HG03196 (cell line): ENCODE measurements at regions not wholly inside any gene's neighbourhood (a gene's known extent, or its start where the extent isn't known, plus 50 kb on each side); places are given as distances from the start of the nearest gene placed in this dataset.
A peak's percentile ranks its signal among the peaks of the same experiment; 100 is the strongest.
"Not testable (repeated sequence)": the region's sequence is repeated elsewhere in the genome, so short reads cannot be mapped to it uniquely, and the experiment has no call there.

ENCODE experiments used
- ATAC-seq: cut with Tn5 transposase; IDR thresholded peaks from one replicate; pipeline ENCODE4 v1.9.1; 2021; ENCODE audit not compliant: unreplicated experiment

DNA sequence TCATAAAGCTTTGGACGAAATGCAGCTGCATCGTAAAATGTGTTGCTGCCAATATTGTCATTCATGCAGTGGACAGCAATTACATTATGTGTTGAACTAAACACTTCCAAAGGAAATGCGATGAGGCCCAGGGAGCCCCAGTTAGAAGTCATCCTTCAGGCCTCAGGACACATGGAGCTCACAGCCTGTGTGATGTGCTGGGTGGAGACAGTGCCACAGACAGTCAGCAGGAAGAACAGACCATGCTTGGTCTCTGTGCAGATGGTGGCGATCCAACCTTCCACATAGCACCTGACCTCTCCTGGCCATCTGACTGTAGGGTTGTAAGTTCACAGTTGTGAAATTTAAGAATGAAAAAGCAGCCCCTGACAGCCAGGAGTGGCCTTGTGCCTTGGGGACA is 118.3 kb upstream of the ALKAL2 start:
- ATAC-seq = no peak

DNA sequence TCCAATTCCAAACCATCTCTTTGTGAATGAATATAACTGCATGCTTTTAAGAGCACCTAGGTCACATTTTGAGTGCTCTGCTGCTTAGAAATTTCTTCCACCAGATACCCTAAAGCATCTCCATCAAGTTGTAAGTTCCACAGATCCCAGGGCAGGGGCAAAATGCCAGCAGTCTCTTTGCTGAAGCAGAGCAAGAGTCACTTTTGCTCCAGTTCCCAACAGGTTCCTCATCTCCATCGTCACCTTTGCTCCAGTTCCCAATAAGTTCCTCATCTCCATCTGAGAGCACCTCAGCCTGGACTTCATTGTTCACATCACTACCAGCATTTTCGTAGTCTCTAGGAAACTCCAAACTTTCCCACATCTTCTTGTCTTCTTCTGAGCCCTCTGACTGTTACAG is 116.7 kb upstream of the ALKAL2 start:
- ATAC-seq = no peak

DNA sequence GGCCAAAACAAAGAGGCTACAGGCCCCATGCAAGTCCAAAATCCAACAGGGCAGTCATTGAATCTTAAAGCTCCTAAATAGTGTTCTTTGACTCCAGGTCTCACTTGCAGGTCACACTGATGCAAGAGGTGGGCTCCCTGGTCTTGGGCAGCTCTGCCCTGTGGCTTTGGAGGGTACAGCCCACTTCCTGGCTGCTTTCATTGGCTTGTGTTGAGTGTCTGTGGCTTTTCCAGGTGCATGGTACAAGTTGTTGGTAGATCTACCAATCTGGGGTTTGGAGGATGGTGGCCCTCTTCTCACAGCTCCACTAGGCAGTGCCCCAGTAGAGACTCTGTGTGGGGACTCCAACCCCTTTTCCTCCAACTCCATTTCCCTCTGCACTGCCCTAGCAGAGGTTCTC is 115.8 kb upstream of the ALKAL2 start:
- no peak for ATAC-seq

GRCh38 chr2:402721-403120 is 114.8 kb upstream of the ALKAL2 start:
- no peak for ATAC-seq

GRCh38 chr2:402206-402605 is 114.3 kb upstream of the ALKAL2 start:
- ATAC-seq = no peak

DNA sequence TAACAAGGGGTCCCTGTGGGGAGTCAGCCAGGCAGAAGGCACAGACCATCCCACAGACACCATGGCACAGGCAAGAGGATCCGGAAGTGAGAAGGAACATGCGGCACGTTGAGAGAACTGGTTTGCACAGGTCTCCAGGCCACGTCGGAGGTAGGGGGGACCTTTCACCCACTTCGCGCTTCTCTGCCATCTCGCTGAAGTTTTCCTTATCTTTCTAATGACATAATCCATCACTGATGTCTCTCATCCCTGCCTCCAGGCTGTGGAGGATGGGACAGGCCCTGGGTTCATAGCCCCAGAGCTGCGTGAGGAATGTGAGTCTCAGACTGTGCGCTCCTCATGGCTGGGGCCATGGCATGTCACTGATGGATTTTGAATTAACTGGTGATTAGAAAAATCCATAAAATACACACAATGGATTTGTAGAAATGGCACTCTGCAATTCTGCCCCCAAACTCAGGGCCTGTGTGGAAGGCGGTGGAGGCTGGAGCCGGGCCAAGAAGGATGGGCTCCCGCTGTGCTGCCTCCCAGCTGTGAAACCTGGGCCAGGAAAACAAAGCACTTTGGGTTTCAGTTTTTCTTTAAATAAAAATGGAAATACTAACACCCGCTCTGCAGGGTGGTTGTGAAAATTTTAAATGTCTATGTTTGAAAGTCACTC is 113.3 kb upstream of the ALKAL2 start:
- ATAC-seq = no peak

GRCh38 chr2:397926-398325 is 110.0 kb upstream of the ALKAL2 start:
- ATAC-seq = no peak

DNA sequence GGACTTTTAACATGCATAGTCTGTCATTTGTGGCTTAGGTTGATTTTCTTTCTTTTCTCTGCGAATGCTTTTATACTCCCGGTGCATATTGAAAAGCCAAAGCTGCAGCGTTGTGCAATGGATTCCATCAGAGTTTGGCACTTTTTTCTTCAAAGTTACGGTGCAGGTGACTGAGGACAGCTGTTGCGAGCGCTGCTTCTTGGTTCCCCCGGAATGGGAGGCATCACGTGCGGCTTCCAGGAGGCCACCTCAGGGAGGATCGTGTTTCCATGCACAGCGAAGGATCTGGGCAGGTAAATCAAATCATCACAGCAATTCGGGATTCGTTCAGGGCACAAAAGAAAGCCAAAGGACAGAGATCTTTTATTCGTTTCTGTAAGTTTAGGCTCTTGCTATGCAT is 109.6 kb upstream of the ALKAL2 start:
- no peak for ATAC-seq

DNA sequence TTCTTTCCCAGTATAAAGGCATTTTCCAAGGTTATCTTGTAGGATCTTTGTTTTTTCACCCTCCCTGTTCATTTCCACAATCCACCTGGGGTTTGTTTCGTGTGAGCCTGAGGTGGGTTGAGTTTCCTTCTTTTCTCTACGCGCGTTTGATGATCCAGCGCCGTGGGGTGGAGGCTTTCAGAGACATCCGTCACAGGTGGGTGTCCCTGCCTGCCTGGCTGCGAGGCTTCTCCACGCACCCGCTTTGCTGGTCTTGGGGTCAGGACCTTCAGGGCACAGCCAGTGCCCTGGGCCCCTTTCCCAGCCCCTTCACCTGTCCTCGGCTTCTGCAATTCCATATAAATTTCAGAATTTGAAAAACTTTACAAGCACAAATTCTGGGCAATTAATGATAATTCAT is 109.0 kb upstream of the ALKAL2 start:
- ATAC-seq = no peak

GRCh38 chr2:395886-396285 is 108.0 kb upstream of the ALKAL2 start:
- ATAC-seq = no peak

- ATAC-seq = peak; percentile 67
Observed at GRCh38 chr2:393711-394696, 106.1 kb upstream of the ALKAL2 start.

GRCh38 chr2:392926-393280 is 105.0 kb upstream of the ALKAL2 start:
- ATAC-seq = no peak

DNA sequence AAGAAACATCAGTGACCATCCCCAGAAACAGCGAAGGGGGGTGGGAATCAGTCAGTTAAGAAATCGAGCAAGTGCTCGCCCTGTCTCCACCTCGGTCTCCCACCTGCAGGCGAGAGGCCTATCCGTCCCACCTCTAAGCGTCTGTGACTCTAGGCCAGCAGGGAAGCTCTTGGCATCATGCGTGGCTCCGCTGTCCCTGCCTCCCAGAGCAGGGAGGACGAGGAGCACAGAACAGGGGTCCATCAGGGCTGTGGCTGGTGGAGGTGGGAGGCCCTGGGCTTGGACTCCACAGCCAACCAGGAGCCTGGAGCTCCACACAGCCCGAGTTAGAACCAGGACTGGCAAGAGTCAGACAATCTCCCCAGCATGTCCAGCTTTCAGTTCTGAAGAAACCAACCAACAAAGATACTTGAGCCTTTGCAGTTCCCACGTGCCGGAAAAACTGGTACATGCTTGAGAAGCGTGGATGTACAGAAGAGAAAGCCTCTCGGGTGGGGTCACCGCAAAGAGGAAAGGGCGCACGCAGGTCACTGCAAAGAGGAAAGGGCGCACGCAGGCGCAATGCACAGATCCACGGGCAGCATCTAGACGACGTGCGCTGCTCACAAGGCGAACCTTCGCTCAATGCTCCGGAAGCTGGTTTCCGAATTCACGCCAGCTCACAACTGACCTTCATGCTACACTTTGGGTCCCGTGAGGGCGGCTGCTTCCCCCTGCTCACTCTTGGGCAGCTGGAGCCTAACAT is 104.5 kb upstream of the ALKAL2 start:
- no peak for ATAC-seq

GRCh38 chr2:391696-392095 is 103.8 kb upstream of the ALKAL2 start:
- ATAC-seq = no peak

DNA sequence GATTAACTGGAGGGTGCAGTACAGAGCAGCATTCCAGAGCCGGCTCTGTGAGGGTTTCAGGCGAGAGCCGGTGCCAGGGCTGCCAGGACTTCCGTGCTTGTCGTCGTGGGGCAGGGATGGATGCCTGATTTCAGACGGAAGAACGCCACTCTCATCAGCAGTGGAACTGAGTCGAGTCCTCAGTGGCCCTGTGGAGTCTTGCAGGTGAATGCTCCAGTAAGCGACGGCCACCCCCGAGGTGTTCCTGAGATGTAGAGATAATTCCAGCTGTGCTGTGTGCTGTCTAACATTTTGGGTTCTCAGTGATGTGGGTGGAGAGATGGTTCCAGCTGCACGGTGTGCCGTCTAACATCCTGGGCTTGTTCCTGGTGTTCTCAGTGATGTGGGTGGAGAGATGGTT is 103.1 kb upstream of the ALKAL2 start:
- no peak for ATAC-seq

DNA sequence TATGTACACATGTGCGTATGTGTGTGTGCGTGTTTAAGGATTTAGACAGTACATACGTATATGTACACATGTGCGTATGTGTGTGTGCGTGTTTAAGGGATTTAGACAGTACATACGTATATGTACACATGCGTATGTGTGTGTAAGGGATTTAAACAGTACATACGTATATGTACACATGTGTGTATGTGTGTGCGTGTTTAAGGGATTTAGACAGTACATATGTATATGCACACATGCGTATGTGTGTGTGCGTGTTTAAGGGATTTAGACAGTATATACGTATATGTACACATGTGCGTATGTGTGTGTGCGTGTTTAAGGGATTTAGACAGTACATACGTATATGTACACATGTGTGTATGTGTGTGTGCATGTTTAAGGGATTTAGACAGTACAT is 102.1 kb upstream of the ALKAL2 start:
- ATAC-seq = not testable (repeated sequence)

DNA sequence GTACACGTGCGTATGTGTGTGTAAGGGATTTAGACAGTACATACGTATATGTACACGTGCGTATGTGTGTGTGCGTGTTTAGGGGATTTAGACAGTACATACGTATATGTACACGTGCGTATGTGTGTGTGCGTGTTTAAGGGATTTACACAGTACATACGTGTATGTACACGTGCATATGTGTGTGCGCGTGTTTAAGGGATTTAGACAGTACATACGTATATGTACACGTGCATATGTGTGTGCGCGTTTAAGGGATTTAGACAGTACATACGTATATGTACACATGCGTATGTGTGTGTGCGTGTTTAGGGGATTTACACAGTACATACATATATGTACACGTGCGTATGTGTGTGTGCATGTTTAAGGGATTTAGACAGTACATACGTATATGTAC is 100.9 kb upstream of the ALKAL2 start:
- ATAC-seq = not testable (repeated sequence)

GRCh38 chr2:387980-388421 is 100.1 kb upstream of the ALKAL2 start:
- ATAC-seq = no peak

DNA sequence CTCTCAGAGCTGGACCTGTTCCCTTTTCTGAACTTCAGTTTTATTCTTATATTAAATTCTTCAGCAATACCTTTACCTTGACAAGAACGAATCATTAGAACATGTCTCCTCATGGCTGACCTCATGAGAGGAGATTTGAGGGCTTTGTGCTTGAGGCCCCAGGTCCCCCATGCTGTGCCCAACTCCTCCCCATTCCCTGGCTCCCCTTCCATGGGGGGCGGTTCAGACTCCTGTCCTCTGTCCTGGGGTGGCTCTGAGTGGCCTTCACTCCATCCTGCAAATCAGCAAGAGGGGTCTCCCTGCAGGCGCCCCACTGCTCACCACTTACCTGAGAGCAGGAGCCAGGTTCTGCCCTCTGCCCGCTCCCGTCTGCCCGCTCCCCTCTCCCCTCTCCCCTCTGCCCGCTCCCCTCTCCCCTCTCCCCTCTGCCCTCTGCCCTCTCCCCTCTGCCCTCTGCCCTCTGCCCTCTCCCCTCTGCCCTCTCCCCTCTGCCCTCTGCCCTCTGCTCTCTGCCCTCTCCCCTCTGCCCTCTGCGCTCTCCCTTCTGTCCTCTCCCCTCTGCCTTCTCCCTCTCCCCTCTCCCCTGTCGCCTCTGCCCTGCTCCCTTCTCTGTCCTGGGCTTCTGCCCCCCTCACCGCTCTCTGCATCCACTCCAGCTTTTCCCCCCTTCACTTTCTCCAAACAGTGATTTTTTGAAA is 98.7 kb upstream of the ALKAL2 start:
- ATAC-seq = no peak

- no peak for ATAC-seq
Observed at GRCh38 chr2:385785-386184, 97.9 kb upstream of the ALKAL2 start.

GRCh38 chr2:385061-385460 is 97.2 kb upstream of the ALKAL2 start:
- ATAC-seq = no peak
